ENCODE measurements at regions not wholly inside any gene's neighbourhood (a gene's known extent, or its start where the extent isn't known, plus 50 kb on each side); places are given as distances from the start of the nearest gene placed in this dataset.

- no peak for FAIRE-seq
- DNase-seq (ENCODE audit: insufficient read length), result no peak
- no peak for TF ChIP-seq POLR2AphosphoS5 (IDR thresholded peaks at IDR 0.05; ENCODE audit: low read depth, low read length)
- TF ChIP-seq TAF1 (IDR thresholded peaks at IDR 0.05; ENCODE audit: borderline replicate concordance, low read depth, low read length), result no peak
- TF ChIP-seq POLR2A (IDR thresholded peaks at IDR 0.05; ENCODE audit: low read depth, low read length), result no peak
These were observed 262.1 kb downstream of the PTPRU start for GRCh38 chr1:29498126-29499103.

DNA sequence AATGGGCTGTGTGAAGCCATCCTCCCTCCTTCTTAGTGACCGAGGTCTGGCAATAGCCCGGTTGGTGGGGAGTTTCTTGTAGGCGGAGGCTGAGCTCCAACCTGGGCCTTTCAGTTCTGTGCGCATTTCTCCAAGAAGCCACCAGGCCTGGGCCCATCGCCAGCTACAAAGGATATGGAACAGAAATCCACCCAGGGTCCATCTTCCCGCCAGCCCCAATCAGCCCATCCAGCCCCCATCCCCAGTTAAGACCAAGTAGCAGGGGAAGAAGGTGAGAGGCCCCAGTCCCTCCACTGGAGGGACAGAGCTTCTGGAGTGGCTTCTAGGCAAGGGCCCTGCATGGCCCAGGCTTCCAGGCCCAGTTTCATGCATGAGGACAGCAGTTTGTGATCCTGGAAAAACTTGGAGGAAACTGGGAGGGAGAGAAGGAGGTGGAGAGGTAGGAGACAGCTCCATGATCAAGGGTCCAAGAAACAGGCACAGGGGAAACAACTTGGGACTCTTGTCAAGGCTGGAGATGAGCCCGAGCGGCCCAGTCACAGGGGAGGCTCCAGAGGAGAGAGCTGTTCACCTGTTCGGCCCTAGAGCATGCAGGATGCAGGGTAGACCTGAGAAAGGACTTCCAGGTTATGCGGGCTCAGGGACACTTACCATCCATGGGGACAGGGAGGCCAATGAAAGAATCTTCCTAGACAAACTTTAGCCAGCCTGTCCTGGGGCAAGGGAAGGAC is 261.2 kb downstream of the PTPRU start:
- no peak for DNase-seq (ENCODE audit: insufficient read length)
- FAIRE-seq, result no peak
- TF ChIP-seq TAF1 (IDR thresholded peaks at IDR 0.05; ENCODE audit: borderline replicate concordance, low read depth, low read length), result no peak
- no peak for TF ChIP-seq POLR2A (IDR thresholded peaks at IDR 0.05; ENCODE audit: low read depth, low read length)

DNA sequence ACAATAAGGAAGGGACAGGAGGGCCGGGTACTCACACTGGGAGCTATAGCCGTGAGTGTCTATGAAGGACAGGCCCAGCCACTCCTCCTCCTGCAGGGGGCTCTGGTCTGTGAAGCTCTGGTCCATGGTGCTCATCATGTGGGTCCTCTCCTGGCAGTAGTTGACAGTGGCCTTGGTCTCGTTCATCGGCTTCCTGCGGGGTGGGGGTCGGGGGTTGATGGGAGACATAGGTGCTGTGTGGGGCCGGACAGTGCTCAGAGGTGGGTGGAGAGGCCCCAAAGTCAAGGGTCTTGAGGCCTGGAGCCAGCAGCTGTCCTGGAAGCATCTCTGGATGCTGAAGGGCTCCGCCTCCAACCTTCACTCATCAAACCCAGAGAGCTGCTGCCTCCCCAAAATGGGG is 260.4 kb downstream of the PTPRU start:
- TF ChIP-seq TAF1 (IDR thresholded peaks at IDR 0.05; ENCODE audit: borderline replicate concordance, low read depth, low read length), result no peak
- no peak for TF ChIP-seq POLR2AphosphoS5 (IDR thresholded peaks at IDR 0.05; ENCODE audit: low read depth, low read length)
- TF ChIP-seq POLR2A (IDR thresholded peaks at IDR 0.05; ENCODE audit: low read depth, low read length), result no peak
- FAIRE-seq, result no peak
- no peak for DNase-seq (ENCODE audit: insufficient read length)

- no peak for FAIRE-seq
- TF ChIP-seq POLR2AphosphoS5 (IDR thresholded peaks at IDR 0.05; ENCODE audit: low read depth, low read length) (no peak), TAF1 (IDR thresholded peaks at IDR 0.05; ENCODE audit: borderline replicate concordance, low read depth, low read length) (no peak), POLR2A (IDR thresholded peaks at IDR 0.05; ENCODE audit: low read depth, low read length) (no peak)
- DNase-seq (ENCODE audit: insufficient read length), result no peak
These were observed 254.0 kb downstream of the PTPRU start for GRCh38 chr1:29490204-29490934.

- no peak for DNase-seq (ENCODE audit: insufficient read length)
- TF ChIP-seq POLR2AphosphoS5 (IDR thresholded peaks at IDR 0.05; ENCODE audit: low read depth, low read length), result no peak
- no peak for TF ChIP-seq POLR2A (IDR thresholded peaks at IDR 0.05; ENCODE audit: low read depth, low read length)
- TF ChIP-seq TAF1 (IDR thresholded peaks at IDR 0.05; ENCODE audit: borderline replicate concordance, low read depth, low read length), result no peak
- no peak for FAIRE-seq
These were observed 253.1 kb downstream of the PTPRU start for GRCh38 chr1:29489471-29489870.

GRCh38 chr1:29488794-29489311 is 252.5 kb downstream of the PTPRU start:
- TF ChIP-seq POLR2A (IDR thresholded peaks at IDR 0.05; ENCODE audit: low read depth, low read length) (no peak), TAF1 (IDR thresholded peaks at IDR 0.05; ENCODE audit: borderline replicate concordance, low read depth, low read length) (no peak), POLR2AphosphoS5 (IDR thresholded peaks at IDR 0.05; ENCODE audit: low read depth, low read length) (no peak)
- DNase-seq (ENCODE audit: insufficient read length) (no peak), FAIRE-seq (no peak)

- TF ChIP-seq TAF1 (IDR thresholded peaks at IDR 0.05; ENCODE audit: borderline replicate concordance, low read depth, low read length), result no peak
- TF ChIP-seq POLR2AphosphoS5 (IDR thresholded peaks at IDR 0.05; ENCODE audit: low read depth, low read length), result no peak
- no peak for TF ChIP-seq POLR2A (IDR thresholded peaks at IDR 0.05; ENCODE audit: low read depth, low read length)
- no peak for DNase-seq (ENCODE audit: insufficient read length)
- no peak for FAIRE-seq
These were observed 251.9 kb downstream of the PTPRU start for GRCh38 chr1:29488086-29488793.

GRCh38 chr1:29487291-29487690 is 251.0 kb downstream of the PTPRU start:
- TF ChIP-seq POLR2AphosphoS5 (IDR thresholded peaks at IDR 0.05; ENCODE audit: low read depth, low read length) (no peak), POLR2A (IDR thresholded peaks at IDR 0.05; ENCODE audit: low read depth, low read length) (no peak), TAF1 (IDR thresholded peaks at IDR 0.05; ENCODE audit: borderline replicate concordance, low read depth, low read length) (no peak)
- FAIRE-seq (no peak), DNase-seq (ENCODE audit: insufficient read length) (no peak)

- TF ChIP-seq TAF1 (IDR thresholded peaks at IDR 0.05; ENCODE audit: borderline replicate concordance, low read depth, low read length) (no peak), POLR2AphosphoS5 (IDR thresholded peaks at IDR 0.05; ENCODE audit: low read depth, low read length) (no peak), POLR2A (IDR thresholded peaks at IDR 0.05; ENCODE audit: low read depth, low read length) (no peak)
- DNase-seq (ENCODE audit: insufficient read length) (no peak), FAIRE-seq (no peak)
These were observed 249.0 kb downstream of the PTPRU start for GRCh38 chr1:29485096-29485925.

DNA sequence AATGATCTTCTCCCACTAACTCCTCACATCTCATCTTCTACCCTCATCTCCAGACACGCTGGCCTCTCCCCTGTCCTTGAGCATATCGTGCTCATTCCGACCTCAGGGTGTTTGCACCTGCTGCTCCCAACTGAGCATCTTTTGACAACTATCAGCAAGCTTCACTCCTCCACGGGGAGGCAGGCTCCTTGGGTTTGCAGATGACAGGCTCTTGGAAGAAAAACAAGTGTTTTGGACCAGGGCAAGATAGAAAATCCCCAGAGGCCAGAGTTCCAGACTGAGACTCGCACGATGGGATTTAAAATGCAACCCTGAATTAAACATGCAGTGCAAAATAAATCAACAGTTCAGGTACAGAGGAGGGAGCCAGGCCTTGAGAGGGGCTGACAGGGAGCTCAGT is 246.7 kb downstream of the PTPRU start:
- DNase-seq (ENCODE audit: insufficient read length), result no peak
- FAIRE-seq, result no peak

More for the DNA sequence above, 246.7 kb downstream of the PTPRU start:
- TF ChIP-seq POLR2AphosphoS5 (IDR thresholded peaks at IDR 0.05; ENCODE audit: low read depth, low read length) (no peak), POLR2A (IDR thresholded peaks at IDR 0.05; ENCODE audit: low read depth, low read length) (no peak), TAF1 (IDR thresholded peaks at IDR 0.05; ENCODE audit: borderline replicate concordance, low read depth, low read length) (no peak)
